Fibroblast of villous mesenchyme (primary cell): ENCODE measurements at regions not wholly inside any gene's neighbourhood (a gene's known extent, or its start where the extent isn't known, plus 50 kb on each side); places are given as distances from the start of the nearest gene placed in this dataset.

ENCODE experiments used
- DNase-seq: peaks from one replicate; pipeline ENCODE4 v3.0.0-alpha.2; 2010; ENCODE audit warnings: low read depth
- H3K4me3 ChIP-seq: 2 replicates; pipeline ENCODE4 v1.5.1; 2011; ENCODE audit warnings: low read depth, mild to moderate bottlenecking, low read length
- CTCF ChIP-seq: IDR thresholded peaks from 2 replicates; pipeline ENCODE4 v1.5.1; 2012; ENCODE audit warnings: low read depth, mild to moderate bottlenecking, low read length; ENCODE audit not compliant: insufficient read depth

- no peak for DNase-seq
- H3K4me3 ChIP-seq = no peak overlapping the region
- no peak for TF ChIP-seq CTCF
These were observed 419.0 kb downstream of the DSC3 start for GRCh38 chr18:30623401-30624065.

GRCh38 chr18:30622635-30623034, 419.9 kb downstream of the DSC3 start:
- TF ChIP-seq CTCF = no peak
- DNase-seq = no peak
- H3K4me3 ChIP-seq = no peak overlapping the region

GRCh38 chr18:30622104-30622503, 420.4 kb downstream of the DSC3 start:
- TF ChIP-seq CTCF = no peak
- no peak overlapping the region for H3K4me3 ChIP-seq
- DNase-seq = no peak

- DNase-seq = no peak
- TF ChIP-seq CTCF = no peak
- H3K4me3 ChIP-seq = no peak overlapping the region
These were observed 424.0 kb downstream of the DSC3 start for GRCh38 chr18:30618567-30618966.

GRCh38 chr18:30616414-30616813, 426.1 kb downstream of the DSC3 start:
- H3K4me3 ChIP-seq = no peak overlapping the region
- no peak for TF ChIP-seq CTCF
- DNase-seq = no peak

- no peak for TF ChIP-seq CTCF
- no peak overlapping the region for H3K4me3 ChIP-seq
- DNase-seq = no peak
These were observed 429.1 kb downstream of the DSC3 start for GRCh38 chr18:30613467-30613801.

- no peak for DNase-seq
- no peak for TF ChIP-seq CTCF
- no peak overlapping the region for H3K4me3 ChIP-seq
These were observed 441.0 kb downstream of the DSC3 start for GRCh38 chr18:30601541-30601940.
